Gastroesophageal sphincter (tissue), 4 donors: ENCODE measurements at regions not wholly inside any gene's neighbourhood (a gene's known extent, or its start where the extent isn't known, plus 50 kb on each side); places are given as distances from the start of the nearest gene placed in this dataset.

ENCODE experiments used
- ATAC-seq: fragments of 150-250 bp; one replicate; pipeline ENCODE4 v1.9.1; 2016; ENCODE audit warnings: mild to moderate bottlenecking, moderate library complexity
- H3K27ac ChIP-seq, 4 donors: fragments of 200-600 bp; sonication (generic) in 3 of 4; 1 replicate in 3 of 4; 2 replicates in 1 of 4; pipeline ENCODE4 v1.5.1; 2016 to 2019
- H3K27me3 ChIP-seq: fragments of 200-600 bp; sonication (generic); one replicate; pipeline ENCODE4 v1.5.1; 2019
- H3K36me3 ChIP-seq, 2 donors: fragments of 200-600 bp; sonication (generic); one replicate each; pipeline ENCODE4 v1.5.1; 2019; ENCODE audit warnings: control low read depth in 1 of 2
- H3K4me1 ChIP-seq, 3 donors: fragments of 200-600 bp; sonication (generic); 1 replicate in 2 of 3; 2 replicates in 1 of 3; pipeline ENCODE4 v1.5.1; 2016 to 2019; ENCODE audit warnings: control low read depth in 2 of 3
- H3K4me3 ChIP-seq, 2 donors: fragments of 200-600 bp; sonication (generic); one replicate each; pipeline ENCODE4 v1.5.1; 2019; ENCODE audit warnings: mild to moderate bottlenecking in 1 of 2, moderate library complexity in 1 of 2
- H3K9me3 ChIP-seq, 3 donors: fragments of 200-600 bp; sonication (generic); one replicate each; pipeline ENCODE4 v1.5.1; 2017 to 2019; ENCODE audit warnings: control low read depth in 2 of 3
- CTCF ChIP-seq, 4 experiments: fragments of 200-600 bp in 2 of 4; fragments of 450-650 bp in 2 of 4; sonication (generic) in 1 of 4; IDR thresholded peaks; one replicate each; pipeline ENCODE4 v1.5.1; 2017 to 2019; ENCODE audit warnings: antibody characterized with exemption in 4 of 4, mild to moderate bottlenecking in 2 of 4, moderate library complexity in 2 of 4
- EP300 ChIP-seq: sonication (generic); formaldehyde crosslinking; IDR thresholded peaks from one replicate; pipeline ENCODE4 v1.6.1; 2017; ENCODE audit warnings: antibody characterized with exemption, mild to moderate bottlenecking
- POLR2A ChIP-seq, 2 donors: fragments of 450-650 bp; IDR thresholded peaks; one replicate each; pipeline ENCODE4 v1.6.1; 2017; ENCODE audit warnings: antibody characterized with exemption in 2 of 2, mild to moderate bottlenecking in 2 of 2, moderate library complexity in 1 of 2
- POLR2AphosphoS5 ChIP-seq: sonication (generic); formaldehyde crosslinking; IDR thresholded peaks from one replicate; pipeline ENCODE4 v1.6.1; 2017; ENCODE audit warnings: antibody characterized with exemption
- WGBS, 2 donors: methylation state at CpG; one replicate each; pipeline ENCODE4 v1.1.5; 2018; ENCODE audit warnings: low coverage in 1 of 2; 5-methylcytosine and 5-hydroxymethylcytosine counted together

- H3K27me3 ChIP-seq: no peaks in the 10 kb centered on the region
- WGBS, 2 donors: 58 to 60% methylated on average over 4 to 5 of the region's 5 CpGs
- H3K27ac ChIP-seq: no peak overlapping the region
- no peak overlapping the region for H3K4me3 ChIP-seq
- ATAC-seq: no peak
- H3K36me3 ChIP-seq: no peaks in the 10 kb centered on the region
- no peaks in the 10 kb centered on the region for H3K9me3 ChIP-seq
- TF ChIP-seq EP300 (no peak), POLR2A (IDR thresholded peaks at IDR 0.05) (no peak)
- no peaks in the 10 kb centered on the region for H3K4me1 ChIP-seq
These were observed 256.3 kb upstream of the MAGI2 start for GRCh38 chr7:79709574-79710409.

GRCh38 chr7:79702116-79702515 lies 248.6 kb upstream of the MAGI2 start:
- Histone ChIP-seq H3K36me3 (no peaks in the 10 kb centered on the region), H3K27me3 (no peaks in the 10 kb centered on the region), H3K4me3 (no peak overlapping the region), H3K9me3 (no peaks in the 10 kb centered on the region), H3K4me1 (no peaks in the 10 kb centered on the region), H3K27ac (no peak overlapping the region)
- TF ChIP-seq POLR2AphosphoS5 (no peak), CTCF (IDR thresholded peaks at IDR 0.05) (no peak), POLR2A (IDR thresholded peaks at IDR 0.05) (no peak), EP300 (no peak)
- no peak for ATAC-seq
- WGBS, 2 donors: 73 to 100% methylated on average over 1 of the region's 1 CpG

GRCh38 chr7:79692015-79692414 lies 238.5 kb upstream of the MAGI2 start:
- Histone ChIP-seq H3K9me3 (no peaks in the 10 kb centered on the region), H3K4me3 (no peak overlapping the region), H3K27ac (no peak overlapping the region), H3K36me3 (no peaks in the 10 kb centered on the region), H3K27me3 (no peaks in the 10 kb centered on the region), H3K4me1 (no peaks in the 10 kb centered on the region)
- ATAC-seq: no peak
- WGBS, 2 donors: 80% methylated on average over 2 to 3 of the region's 3 CpGs
- TF ChIP-seq POLR2AphosphoS5 (no peak), CTCF (IDR thresholded peaks at IDR 0.05) (no peak), POLR2A (IDR thresholded peaks at IDR 0.05) (no peak), EP300 (no peak)

- Histone ChIP-seq H3K4me1 (no peaks in the 10 kb centered on the region), H3K36me3 (no peaks in the 10 kb centered on the region), H3K27me3 (no peaks in the 10 kb centered on the region), H3K4me3 (no peak overlapping the region), H3K27ac (no peak overlapping the region), H3K9me3 (no peaks in the 10 kb centered on the region)
- ATAC-seq: no peak
- TF ChIP-seq POLR2AphosphoS5 (no peak), POLR2A (IDR thresholded peaks at IDR 0.05) (no peak), CTCF (IDR thresholded peaks at IDR 0.05) (no peak), EP300 (no peak)
- WGBS, 2 donors: 56 to 58% methylated on average over 2 of the region's 2 CpGs
These were observed 237.6 kb upstream of the MAGI2 start for GRCh38 chr7:79691074-79691473.

- H3K36me3 ChIP-seq: no peaks in the 10 kb centered on the region
- ATAC-seq: no peak
- TF ChIP-seq CTCF (IDR thresholded peaks at IDR 0.05): no peak
- TF ChIP-seq POLR2AphosphoS5: no peak
- TF ChIP-seq POLR2A (IDR thresholded peaks at IDR 0.05): no peak
- TF ChIP-seq EP300: no peak
- H3K27me3 ChIP-seq: no peaks in the 10 kb centered on the region
- H3K27ac ChIP-seq: no peak overlapping the region
- H3K4me1 ChIP-seq: no peaks in the 10 kb centered on the region
- no peak overlapping the region for H3K4me3 ChIP-seq
- no peaks in the 10 kb centered on the region for H3K9me3 ChIP-seq
- 74 to 75% methylated on average over 2 of the region's 2 CpGs for WGBS, 2 donors
These were observed 230.9 kb upstream of the MAGI2 start for GRCh38 chr7:79684384-79684783.
